Smooth muscle cell (in vitro differentiated cells): ENCODE measurements at regions not wholly inside any gene's neighbourhood (a gene's known extent, or its start where the extent isn't known, plus 50 kb on each side); places are given as distances from the start of the nearest gene placed in this dataset.
"Not testable (repeated sequence)": the region's sequence is repeated elsewhere in the genome, so short reads cannot be mapped to it uniquely, and the experiment has no call there.

Source experiments
- DNase-seq: peaks from one replicate; lab custom pipeline; 2025; ENCODE audit not compliant: unreplicated experiment; lab: John Stamatoyannopoulos, UW
- H2AFZ ChIP-seq: fragments of 200-600 bp; sonication (generic); 2 replicates; pipeline ENCODE4 v1.6.0; 2016; ENCODE audit warnings: antibody characterized with exemption, low read depth, mild to moderate bottlenecking
- H3F3A ChIP-seq: fragments of 200-600 bp; sonication (generic); 2 replicates; pipeline ENCODE4 v1.6.0; 2017; ENCODE audit warnings: antibody characterized with exemption, low read depth
- H3K27ac ChIP-seq: fragments of 200-600 bp; sonication (generic); 2 replicates; pipeline ENCODE4 v1.5.1; 2016; ENCODE audit warnings: low read depth, mild to moderate bottlenecking
- H3K27me3 ChIP-seq: fragments of 200-600 bp; sonication (generic); 2 replicates; pipeline ENCODE4 v1.6.1; 2016; ENCODE audit warnings: low read depth, mild to moderate bottlenecking
- H3K36me3 ChIP-seq: fragments of 200-600 bp; sonication (generic); 2 replicates; pipeline ENCODE4 v1.5.1; 2016; ENCODE audit warnings: low read depth
- H3K4me1 ChIP-seq: fragments of 200-600 bp; sonication (generic); 2 replicates; pipeline ENCODE4 v1.5.1; 2016; ENCODE audit warnings: low read depth
- H3K4me2 ChIP-seq: fragments of 200-600 bp; sonication (generic); 2 replicates; pipeline ENCODE4 v1.6.0; 2016; ENCODE audit warnings: mild to moderate bottlenecking
- H3K4me3 ChIP-seq: fragments of 200-600 bp; sonication (generic); 2 replicates; pipeline ENCODE4 v1.5.1; 2016; ENCODE audit warnings: mild to moderate bottlenecking
- H3K79me2 ChIP-seq: fragments of 200-600 bp; sonication (generic); 2 replicates; pipeline ENCODE4 v1.6.0; 2016; ENCODE audit warnings: low read depth, mild to moderate bottlenecking
- H3K9ac ChIP-seq: fragments of 200-600 bp; sonication (generic); 2 replicates; pipeline ENCODE4 v1.6.0; 2016; ENCODE audit warnings: low read depth
- H3K9me3 ChIP-seq: fragments of 200-600 bp; sonication (generic); replicated peaks from 2 replicates; pipeline ENCODE4 v1.5.1; 2016; ENCODE audit warnings: low read depth
- H4K20me1 ChIP-seq: fragments of 200-600 bp; sonication (generic); 2 replicates; pipeline ENCODE4 v1.6.0; 2016; ENCODE audit warnings: low read depth
- WGBS: methylation state at CpG from one replicate; pipeline ENCODE4 v1.1.7; 2016; ENCODE audit warnings: low lambda C conversion rate; 5-methylcytosine and 5-hydroxymethylcytosine counted together
- TF ChIP-seq, protein P1 (sequence below): fragments of 200-600 bp; sonication (generic); IDR thresholded peaks from 2 replicates; pipeline ENCODE4 v1.5.1; 2017; ENCODE audit warnings: borderline replicate concordance, mild to moderate bottlenecking, antibody characterized with exemption; ENCODE audit not compliant: insufficient read depth, poor library complexity, severe bottlenecking

DNA sequence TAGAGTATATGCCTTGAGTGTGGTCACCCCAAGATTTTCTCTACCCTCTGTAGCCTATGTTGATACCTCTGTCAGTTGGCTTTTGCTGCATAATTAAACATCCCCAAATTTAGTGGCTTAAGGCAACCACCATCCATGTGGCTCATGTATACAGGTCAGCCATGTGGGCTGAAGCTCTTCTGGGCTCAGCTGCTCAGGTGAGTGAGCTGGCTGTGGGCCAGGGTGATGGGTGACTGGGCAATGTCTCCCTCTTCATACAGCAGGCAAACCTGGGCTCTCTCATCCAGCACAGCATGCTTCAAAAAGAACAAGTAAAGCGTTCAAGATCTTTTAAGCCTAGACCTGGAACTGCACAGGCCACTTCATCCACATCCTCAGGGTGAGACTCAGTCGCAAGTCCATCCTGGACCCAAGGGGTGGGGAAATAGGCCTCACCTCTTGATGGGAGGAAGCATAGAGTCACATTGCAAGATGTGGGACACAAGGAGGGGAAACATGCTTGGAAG, 188.2 kb upstream of the TAS2R1 start:
- no peaks in the 10 kb centered on the region for H3K9me3 ChIP-seq
- H3K27ac ChIP-seq, result no peak overlapping the region
- no peak overlapping the region for H3K4me3 ChIP-seq
- TF ChIP-seq, protein P1, sequence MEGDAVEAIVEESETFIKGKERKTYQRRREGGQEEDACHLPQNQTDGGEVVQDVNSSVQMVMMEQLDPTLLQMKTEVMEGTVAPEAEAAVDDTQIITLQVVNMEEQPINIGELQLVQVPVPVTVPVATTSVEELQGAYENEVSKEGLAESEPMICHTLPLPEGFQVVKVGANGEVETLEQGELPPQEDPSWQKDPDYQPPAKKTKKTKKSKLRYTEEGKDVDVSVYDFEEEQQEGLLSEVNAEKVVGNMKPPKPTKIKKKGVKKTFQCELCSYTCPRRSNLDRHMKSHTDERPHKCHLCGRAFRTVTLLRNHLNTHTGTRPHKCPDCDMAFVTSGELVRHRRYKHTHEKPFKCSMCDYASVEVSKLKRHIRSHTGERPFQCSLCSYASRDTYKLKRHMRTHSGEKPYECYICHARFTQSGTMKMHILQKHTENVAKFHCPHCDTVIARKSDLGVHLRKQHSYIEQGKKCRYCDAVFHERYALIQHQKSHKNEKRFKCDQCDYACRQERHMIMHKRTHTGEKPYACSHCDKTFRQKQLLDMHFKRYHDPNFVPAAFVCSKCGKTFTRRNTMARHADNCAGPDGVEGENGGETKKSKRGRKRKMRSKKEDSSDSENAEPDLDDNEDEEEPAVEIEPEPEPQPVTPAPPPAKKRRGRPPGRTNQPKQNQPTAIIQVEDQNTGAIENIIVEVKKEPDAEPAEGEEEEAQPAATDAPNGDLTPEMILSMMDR, result no peak
- no peak for DNase-seq
- H3K9ac ChIP-seq, result no peak overlapping the region
- H3F3A ChIP-seq, result no peaks in the 10 kb centered on the region
- H3K4me1 ChIP-seq, result no peaks in the 10 kb centered on the region
- no peak overlapping the region for H3K4me2 ChIP-seq
- no peaks in the 10 kb centered on the region for H3K79me2 ChIP-seq
- H3K36me3 ChIP-seq, result no peaks in the 10 kb centered on the region
- H3K27me3 ChIP-seq, result no peaks in the 10 kb centered on the region
- H4K20me1 ChIP-seq, result no peaks in the 10 kb centered on the region
- no peak overlapping the region for H2AFZ ChIP-seq
- WGBS, result 89% methylated on average over 2 of the region's 2 CpGs

DNA sequence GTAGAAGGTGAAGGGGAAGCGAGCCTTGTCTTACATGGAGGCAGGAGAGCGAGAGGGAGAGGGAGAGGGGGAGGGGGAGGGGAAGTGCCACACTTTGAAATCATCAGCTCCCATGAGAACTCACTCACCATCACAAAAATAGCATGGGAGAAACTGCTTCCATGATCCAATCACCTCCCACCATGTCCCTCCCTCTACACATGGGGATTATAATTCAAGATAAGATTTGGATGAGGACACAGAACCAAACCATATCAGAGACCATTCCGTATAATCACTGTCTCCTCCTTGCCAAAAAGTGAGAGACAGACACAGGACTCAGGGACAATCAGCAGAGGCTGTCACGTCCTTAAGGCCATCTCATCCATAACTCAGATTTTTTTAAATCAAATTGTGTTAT, 187.7 kb upstream of the TAS2R1 start:
- 81% methylated on average over 4 of the region's 4 CpGs for WGBS

DNA sequence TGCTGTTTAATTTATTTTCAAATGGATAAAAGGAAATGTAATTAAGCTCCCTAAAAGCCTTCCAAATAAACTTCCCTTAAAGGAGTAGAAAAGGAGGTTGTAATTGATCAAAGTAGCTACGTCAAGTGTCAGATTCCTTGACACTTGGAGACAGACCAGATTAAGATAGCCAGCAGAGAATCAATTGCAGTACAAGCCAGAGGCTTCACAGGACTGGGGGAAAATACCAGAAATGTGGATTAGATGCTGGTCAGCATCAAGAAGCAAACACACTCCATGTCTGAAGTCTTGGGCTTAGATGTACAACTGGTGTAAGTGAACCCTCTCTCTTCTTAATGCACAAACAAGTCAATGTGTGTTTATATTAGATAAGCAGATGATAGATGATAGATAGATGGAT, 184.9 kb upstream of the TAS2R1 start:
- WGBS, result 42% methylated on average over 1 of the region's 1 CpG
- TF ChIP-seq, protein P1, result no peak
- no peak overlapping the region for H3K9ac ChIP-seq
- no peak for DNase-seq
- H3K4me1 ChIP-seq, result no peaks in the 10 kb centered on the region
- no peaks in the 10 kb centered on the region for H3K27me3 ChIP-seq
- H3K79me2 ChIP-seq, result no peaks in the 10 kb centered on the region
- H3K36me3 ChIP-seq, result no peaks in the 10 kb centered on the region
- no peaks in the 10 kb centered on the region for H3K9me3 ChIP-seq
- H4K20me1 ChIP-seq, result no peaks in the 10 kb centered on the region
- H3K4me2 ChIP-seq, result no peak overlapping the region
- H3F3A ChIP-seq, result no peaks in the 10 kb centered on the region
- no peak overlapping the region for H3K27ac ChIP-seq
- no peak overlapping the region for H3K4me3 ChIP-seq
- H2AFZ ChIP-seq, result no peak overlapping the region

More for the DNA sequence above, 187.7 kb upstream of the TAS2R1 start:
- no peaks in the 10 kb centered on the region for H3K27me3 ChIP-seq
- no peaks in the 10 kb centered on the region for H3K4me1 ChIP-seq
- no peaks in the 10 kb centered on the region for H4K20me1 ChIP-seq
- H3K27ac ChIP-seq, result no peak overlapping the region
- H3K36me3 ChIP-seq, result no peaks in the 10 kb centered on the region
- H3K4me2 ChIP-seq, result no peak overlapping the region
- no peaks in the 10 kb centered on the region for H3F3A ChIP-seq
- H3K4me3 ChIP-seq, result no peak overlapping the region
- DNase-seq, result no peak
- no peaks in the 10 kb centered on the region for H3K9me3 ChIP-seq
- no peak overlapping the region for H3K9ac ChIP-seq
- TF ChIP-seq, protein P1, result no peak
- H3K79me2 ChIP-seq, result no peaks in the 10 kb centered on the region
- no peak overlapping the region for H2AFZ ChIP-seq

DNA sequence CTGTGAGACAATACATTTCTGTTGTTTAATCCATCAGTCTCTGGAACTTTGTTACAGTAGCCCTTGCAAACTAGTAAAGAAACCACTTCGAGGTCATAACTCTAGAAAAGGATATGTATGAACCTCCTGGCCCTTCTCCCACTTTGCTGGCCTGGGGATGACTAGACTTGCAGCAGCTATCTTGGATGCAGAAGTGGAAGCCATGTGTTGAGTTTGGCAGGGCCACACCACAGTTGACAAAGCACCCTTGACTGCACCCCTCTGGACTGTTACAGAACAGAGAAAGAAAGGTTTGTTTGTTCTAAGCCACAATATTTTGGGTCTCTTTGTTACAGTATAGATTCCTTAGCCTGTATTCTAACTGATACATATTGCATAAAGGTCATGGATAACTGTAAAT, 183.2 kb upstream of the TAS2R1 start:
- no peaks in the 10 kb centered on the region for H3K79me2 ChIP-seq
- no peak overlapping the region for H3K9ac ChIP-seq
- no peak overlapping the region for H2AFZ ChIP-seq
- TF ChIP-seq, protein P1, result no peak
- no peaks in the 10 kb centered on the region for H3K4me1 ChIP-seq
- H3K27me3 ChIP-seq, result no peaks in the 10 kb centered on the region
- 92% methylated on average over 1 of the region's 1 CpG for WGBS
- no peaks in the 10 kb centered on the region for H4K20me1 ChIP-seq
- no peaks in the 10 kb centered on the region for H3F3A ChIP-seq
- H3K9me3 ChIP-seq, result no peaks in the 10 kb centered on the region
- H3K4me2 ChIP-seq, result no peak overlapping the region
- no peak for DNase-seq
- H3K27ac ChIP-seq, result no peak overlapping the region
- no peak overlapping the region for H3K4me3 ChIP-seq
- no peaks in the 10 kb centered on the region for H3K36me3 ChIP-seq

DNA sequence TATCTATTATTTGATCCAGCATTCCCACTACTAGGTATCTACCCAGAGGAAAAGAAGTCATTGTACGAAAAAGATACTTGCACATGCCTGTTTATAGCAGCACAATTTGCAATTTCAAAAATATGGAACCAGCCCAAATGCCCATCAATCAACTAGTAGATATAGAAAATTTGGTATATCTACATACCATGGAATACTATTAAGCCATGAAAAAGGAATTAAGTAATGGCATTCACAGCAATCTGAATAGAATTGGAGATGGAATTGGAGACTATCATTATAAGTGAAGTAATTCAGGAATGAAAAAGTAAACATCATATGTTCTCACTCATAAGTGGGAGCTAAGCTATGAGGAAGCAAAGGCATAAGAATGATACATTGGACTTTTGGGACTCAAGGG, 177.2 kb upstream of the TAS2R1 start:
- not testable (repeated sequence) for H3K27me3 ChIP-seq, H3K27ac ChIP-seq, H3K4me3 ChIP-seq, H3K36me3 ChIP-seq, H3F3A ChIP-seq, H3K9me3 ChIP-seq, H4K20me1 ChIP-seq, H3K4me2 ChIP-seq, H3K9ac ChIP-seq, H3K4me1 ChIP-seq, DNase-seq, H3K79me2 ChIP-seq, H2AFZ ChIP-seq
- WGBS, result 91% methylated on average over 1 of the region's 1 CpG
